ENCODE measurements at regions not wholly inside any gene's neighbourhood (a gene's known extent, or its start where the extent isn't known, plus 50 kb on each side); places are given as distances from the start of the nearest gene placed in this dataset.

- Histone ChIP-seq H3K4me3 (replicated peaks in 1 of 3; ENCODE audit: insufficient read depth in 1 of 3, low read depth in 2 of 3, low read length in 3 of 3) (no peak overlapping the region), H3K4me2 (ENCODE audit: low read depth, low read length) (no peak overlapping the region), H3K27ac (ENCODE audit: extremely low read length, insufficient read depth, low read length) (no peak overlapping the region), H3K79me2 (ENCODE audit: insufficient read depth, low read length) (no peaks in the 10 kb centered on the region), H2AFZ (ENCODE audit: low read length) (no peak overlapping the region), H3K27me3 (ENCODE audit: control insufficient read depth in 1 of 2, insufficient read depth in 2 of 2, low read length in 2 of 2) (no peaks in the 10 kb centered on the region; a peak in 1 of 5 replicates), H3K9ac (ENCODE audit: insufficient read depth, low read depth, low read length) (no peak overlapping the region), H3K36me3 (replicated peaks in 1 of 2; ENCODE audit: control insufficient read depth in 1 of 2, insufficient read depth in 2 of 2, low read length in 2 of 2) (no peaks in the 10 kb centered on the region), H3K4me1 (ENCODE audit: insufficient read depth, low read length) (no peaks in the 10 kb centered on the region), H4K20me1 (ENCODE audit: insufficient read depth, low read length) (no peaks in the 10 kb centered on the region), H3K9me3 (ENCODE audit: low read length) (peaks cover 5% of the 10 kb centered on the region; the same call in 1 of the 2 replicates)
- BruUV-seq (replicated peaks), result no TSS peak
- ChIA-PET CTCF (ENCODE audit: low intra/inter-chr PET ratio, low total read pairs) (no interaction called here), POLR2A (no interaction called here)
- no peak for ATAC-seq
- no peak for DNase-seq (ENCODE audit: low spot score)
- WGBS (ENCODE audit: low lambda C conversion rate), result 24% methylated on average over 2 of the region's 2 CpGs
- in situ Hi-C loops (cut with HindIII; ENCODE audit: extremely low pct_ligation_motif_present, low pct_unique_long_range_greater_than_20kb) (no loop called here), intact Hi-C loops (cut with micrococcal nuclease; ENCODE audit: unreplicated experiment) (no loop called here)
- FAIRE-seq, result no peak
- no peak for TF ChIP-seq YEATS4 (CRISPR knock-in tag; IDR thresholded peaks at IDR 0.05; ENCODE audit: borderline replicate concordance)
- TF ChIP-seq TOE1 (CRISPR knock-in tag; IDR thresholded peaks at IDR 0.05), result no peak
- TF ChIP-seq ZNF737 (CRISPR knock-in tag; IDR thresholded peaks at IDR 0.05; ENCODE audit: borderline replicate concordance), result no peak
- no peak for TF ChIP-seq ZBTB40 (IDR thresholded peaks at IDR 0.05)
- no peak for TF ChIP-seq ZBTB40 (CRISPR knock-in tag; IDR thresholded peaks at IDR 0.05)
- no peak for TF ChIP-seq ATF1 (CRISPR knock-in tag; IDR thresholded peaks at IDR 0.05)
- no peak for TF ChIP-seq ZNF879 (CRISPR knock-in tag; IDR thresholded peaks at IDR 0.05)
- no peak for TF ChIP-seq ZNF891 (CRISPR knock-in tag; IDR thresholded peaks at IDR 0.05)
- no peak for TF ChIP-seq ZFP91 (CRISPR knock-in tag; IDR thresholded peaks at IDR 0.05; ENCODE audit: borderline replicate concordance)
- no peak for TF ChIP-seq ZNF235 (CRISPR knock-in tag; IDR thresholded peaks at IDR 0.05; ENCODE audit: borderline replicate concordance)
- TF ChIP-seq SMC3 (IDR thresholded peaks at IDR 0.05; ENCODE audit: low read length), result no peak
- no peak for TF ChIP-seq CREBL2 (CRISPR knock-in tag; IDR thresholded peaks at IDR 0.05; ENCODE audit: borderline replicate concordance)
- TF ChIP-seq NR2F2 (IDR thresholded peaks at IDR 0.05; ENCODE audit: borderline replicate concordance, low read depth), result no peak
- TF ChIP-seq IKZF5 (CRISPR knock-in tag; IDR thresholded peaks at IDR 0.05), result no peak
- no peak for TF ChIP-seq ZNF350 (CRISPR knock-in tag; IDR thresholded peaks at IDR 0.05; ENCODE audit: borderline replicate concordance, low read depth)
Measured at GRCh38 chr4:63017300-63017699, 1392.0 kb downstream of the TECRL start.

Data from HepG2 (cell line).